HepG2 (cell line): ENCODE measurements at regions not wholly inside any gene's neighbourhood (a gene's known extent, or its start where the extent isn't known, plus 50 kb on each side); places are given as distances from the start of the nearest gene placed in this dataset.

Experiments
- ATAC-seq: fragments of 200-7000 bp; cut with Tn5 transposase; 3 replicates; pipeline ENCODE4 v1.9.1; 2020; ENCODE audit warnings: mild to moderate bottlenecking, moderate library complexity
- BruUV-seq: library from RNA; stranded (reverse); fragments of 400-500 nt; replicated peaks from 2 replicates; lab custom pipeline; 2021; lab: Mats Ljungman, UMichigan
- CTCF ChIA-PET: fragments of 300-600 bp; formaldehyde crosslinking; extraction: SDS; loops from one replicate; lab custom pipeline; 2021; ENCODE audit warnings: low total read pairs, inconsistent platforms, low intra/inter-chr PET ratio; lab: Yijun Ruan, JAX
- POLR2A ChIA-PET: fragments of 350-600 bp; sonication (Branson Sonifier 250); formaldehyde crosslinking; loops from one replicate; lab custom pipeline; 2020; ENCODE audit warnings: antibody characterized with exemption, inconsistent platforms; lab: Yijun Ruan, JAX
- DNase-seq: peaks from one replicate; pipeline ENCODE4 v3.0.0-alpha.2; 2015; ENCODE audit warnings: low spot score
- FAIRE-seq: peaks from 3 replicates; lab custom pipeline; 2011; peaks lifted over from hg19 to GRCh38; lab: Jason Lieb, UNC
- H2AFZ ChIP-seq: one replicate; pipeline ENCODE4 v1.6.1; 2011; ENCODE audit warnings: low read length, inconsistent platforms
- H3K27ac ChIP-seq: fragments of 300-600 bp; 3 replicates; pipeline ENCODE4 v1.8.0; 2011; ENCODE audit warnings: mixed run types, mild to moderate bottlenecking, mixed read lengths, low read length, inconsistent platforms; ENCODE audit not compliant: insufficient read depth; ENCODE audit errors: extremely low read length
- H3K27me3 ChIP-seq, 2 experiments: fragments of 200-600 bp in 1 of 2; 2 replicates in 1 of 2; 3 replicates in 1 of 2; pipeline versions ENCODE4 v1.6.0 to v1.8.0; 2011; ENCODE audit warnings: low read length in 2 of 2, mild to moderate bottlenecking in 2 of 2, moderate library complexity in 2 of 2, inconsistent platforms in 1 of 2; ENCODE audit not compliant: insufficient read depth in 2 of 2, control insufficient read depth in 1 of 2
- H3K36me3 ChIP-seq, 2 experiments: fragments of 200-600 bp in 1 of 2; replicated peaks in 1 of 2; 2 replicates in 1 of 2; 3 replicates in 1 of 2; pipeline versions ENCODE4 v1.5.1 to v1.8.0; 2011; ENCODE audit warnings: low read length in 2 of 2, inconsistent platforms in 1 of 2; ENCODE audit not compliant: insufficient read depth in 2 of 2, control insufficient read depth in 1 of 2
- H3K4me1 ChIP-seq: 2 replicates; pipeline ENCODE4 v1.5.1; 2012; ENCODE audit warnings: low read length, inconsistent platforms; ENCODE audit not compliant: insufficient read depth
- H3K4me2 ChIP-seq: 2 replicates; pipeline ENCODE4 v1.6.0; 2011; ENCODE audit warnings: low read depth, low read length, inconsistent platforms
- H3K4me3 ChIP-seq, 3 experiments: fragments of 200-600 bp in 1 of 3; sonication (generic), shearing (Covaris generic) in 1 of 3; replicated peaks in 1 of 3; 2 replicates each; pipeline ENCODE4 v1.5.1; 2011 to 2016; ENCODE audit warnings: low read length in 3 of 3, inconsistent platforms in 2 of 3, low read depth in 2 of 3, mild to moderate bottlenecking in 2 of 3, control low read depth in 1 of 3, mixed read lengths in 1 of 3; ENCODE audit not compliant: insufficient read depth in 1 of 3
- H3K79me2 ChIP-seq: one replicate; pipeline ENCODE4 v1.6.1; 2011; ENCODE audit warnings: low read length, inconsistent platforms; ENCODE audit not compliant: insufficient read depth
- H3K9ac ChIP-seq: 2 replicates; pipeline ENCODE4 v1.6.0; 2011; ENCODE audit warnings: mild to moderate bottlenecking, low read depth, low read length, inconsistent platforms; ENCODE audit not compliant: insufficient read depth
- H3K9me3 ChIP-seq: 2 replicates; pipeline ENCODE4 v1.5.1; 2012; ENCODE audit warnings: mild to moderate bottlenecking, low read length
- H4K20me1 ChIP-seq: 2 replicates; pipeline ENCODE4 v1.6.0; 2011; ENCODE audit warnings: inconsistent platforms, mild to moderate bottlenecking, low read length, moderate library complexity; ENCODE audit not compliant: insufficient read depth
- CEBPZ ChIP-seq: IDR thresholded peaks from 2 replicates; pipeline ENCODE4 v1.6.1; 2012; ENCODE audit warnings: low read length, improper control_type of control experiment
- MAFG ChIP-seq: sonication (generic); formaldehyde crosslinking; IDR thresholded peaks from 2 replicates; pipeline ENCODE4 v1.5.1; 2020; ENCODE audit warnings: mild to moderate bottlenecking, missing genetic modification reagents
- NR2C2 ChIP-seq: sonication (generic); formaldehyde crosslinking; IDR thresholded peaks from 2 replicates; pipeline ENCODE4 v1.4.0; 2020; ENCODE audit warnings: missing genetic modification reagents, mild to moderate bottlenecking, moderate library complexity, borderline replicate concordance
- RBAK ChIP-seq: sonication (generic); formaldehyde crosslinking; IDR thresholded peaks from 2 replicates; pipeline ENCODE4 v1.5.1; 2020; ENCODE audit warnings: mild to moderate bottlenecking, missing genetic modification reagents
- RFXAP ChIP-seq: sonication (generic); formaldehyde crosslinking; IDR thresholded peaks from 2 replicates; pipeline ENCODE4 v1.4.0; 2020; ENCODE audit warnings: missing genetic modification reagents, borderline replicate concordance
- SMAD9 ChIP-seq: sonication (generic); formaldehyde crosslinking; IDR thresholded peaks from 2 replicates; pipeline ENCODE4 v1.5.1; 2020; ENCODE audit warnings: mild to moderate bottlenecking, missing genetic modification reagents
- SP4 ChIP-seq: sonication (generic); formaldehyde crosslinking; IDR thresholded peaks from 2 replicates; pipeline ENCODE4 v1.8.1; 2023; ENCODE audit warnings: mild to moderate bottlenecking, missing genetic modification reagents
- ZNF414 ChIP-seq: sonication (generic); formaldehyde crosslinking; IDR thresholded peaks from 2 replicates; pipeline ENCODE4 v1.5.0; 2020; ENCODE audit warnings: missing genetic modification reagents
- ZNF737 ChIP-seq: sonication (generic); formaldehyde crosslinking; IDR thresholded peaks from 2 replicates; pipeline ENCODE4 v1.5.0; 2020; ENCODE audit warnings: missing genetic modification reagents, mild to moderate bottlenecking, borderline replicate concordance
- WGBS: methylation state at CpG from one replicate; pipeline ENCODE4 v1.1.6; 2017; ENCODE audit warnings: low lambda C conversion rate; 5-methylcytosine and 5-hydroxymethylcytosine counted together
- in situ Hi-C: cut with HindIII; loops from 2 replicates; pipeline ENCODE4 v1.10.0; 2017; ENCODE audit warnings: low pct_unique_long_range_greater_than_20kb; ENCODE audit not compliant: extremely low pct_ligation_motif_present
- intact Hi-C: fragments of 100-400 bp; cut with micrococcal nuclease; formaldehyde crosslinking; loops from one replicate; pipeline ENCODE4 v1.10.0; 2022; ENCODE audit not compliant: unreplicated experiment
- TF ChIP-seq, protein P1 (sequence below): sonication (generic); formaldehyde crosslinking; IDR thresholded peaks from 2 replicates; pipeline ENCODE4 v1.5.1; 2020; ENCODE audit warnings: missing genetic modification reagents, mild to moderate bottlenecking, borderline replicate concordance

- in situ Hi-C loops: no loop called here
- H3K4me2 ChIP-seq: no peak overlapping the region
- FAIRE-seq: no peak
These were observed 308.4 kb upstream of the POM121L12 start for GRCh38 chr7:52726986-52727385.

More at GRCh38 chr7:52726986-52727385, 308.4 kb upstream of the POM121L12 start:
- 19% methylated on average over 2 of the region's 2 CpGs for WGBS
- DNase-seq: no peak
- CTCF ChIA-PET: no interaction called here
- intact Hi-C loops: no loop called here
- no peak for ATAC-seq
- H2AFZ ChIP-seq: no peak overlapping the region
- no peaks in the 10 kb centered on the region for H3K36me3 ChIP-seq
- H3K27me3 ChIP-seq: no peaks in the 10 kb centered on the region
- H3K9ac ChIP-seq: no peak overlapping the region
- H3K4me3 ChIP-seq: no peak overlapping the region
- no peak for TF ChIP-seq MAFG (CRISPR knock-in tag)
- TF ChIP-seq CEBPZ: no peak
- TF ChIP-seq ZNF737 (CRISPR knock-in tag): no peak
- TF ChIP-seq SP4 (CRISPR knock-in tag): no peak
- TF ChIP-seq RFXAP: no peak
- TF ChIP-seq RBAK (CRISPR knock-in tag): no peak
- TF ChIP-seq, protein P1, sequence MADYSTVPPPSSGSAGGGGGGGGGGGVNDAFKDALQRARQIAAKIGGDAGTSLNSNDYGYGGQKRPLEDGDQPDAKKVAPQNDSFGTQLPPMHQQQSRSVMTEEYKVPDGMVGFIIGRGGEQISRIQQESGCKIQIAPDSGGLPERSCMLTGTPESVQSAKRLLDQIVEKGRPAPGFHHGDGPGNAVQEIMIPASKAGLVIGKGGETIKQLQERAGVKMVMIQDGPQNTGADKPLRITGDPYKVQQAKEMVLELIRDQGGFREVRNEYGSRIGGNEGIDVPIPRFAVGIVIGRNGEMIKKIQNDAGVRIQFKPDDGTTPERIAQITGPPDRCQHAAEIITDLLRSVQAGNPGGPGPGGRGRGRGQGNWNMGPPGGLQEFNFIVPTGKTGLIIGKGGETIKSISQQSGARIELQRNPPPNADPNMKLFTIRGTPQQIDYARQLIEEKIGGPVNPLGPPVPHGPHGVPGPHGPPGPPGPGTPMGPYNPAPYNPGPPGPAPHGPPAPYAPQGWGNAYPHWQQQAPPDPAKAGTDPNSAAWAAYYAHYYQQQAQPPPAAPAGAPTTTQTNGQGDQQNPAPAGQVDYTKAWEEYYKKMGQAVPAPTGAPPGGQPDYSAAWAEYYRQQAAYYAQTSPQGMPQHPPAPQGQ (CRISPR knock-in tag): no peak
- TF ChIP-seq SMAD9: no peak
- TF ChIP-seq NR2C2: no peak
- TF ChIP-seq ZNF414: no peak
- H3K79me2 ChIP-seq: no peaks in the 10 kb centered on the region
- no TSS peak for BruUV-seq
- no peaks in the 10 kb centered on the region for H3K4me1 ChIP-seq
- H4K20me1 ChIP-seq: no peaks in the 10 kb centered on the region
- POLR2A ChIA-PET: no interaction called here
- peaks cover 65% of the 10 kb centered on the region for H3K9me3 ChIP-seq
- no peak overlapping the region for H3K27ac ChIP-seq
